GM18861 (cell line): ENCODE measurements at regions not wholly inside any gene's neighbourhood (a gene's known extent, or its start where the extent isn't known, plus 50 kb on each side); places are given as distances from the start of the nearest gene placed in this dataset.
"Not testable (repeated sequence)": the region's sequence is repeated elsewhere in the genome, so short reads cannot be mapped to it uniquely, and the experiment has no call there.

Experiments
- ATAC-seq: cut with Tn5 transposase; IDR thresholded peaks from one replicate; pipeline ENCODE4 v1.9.1; 2021; ENCODE audit not compliant: unreplicated experiment

DNA sequence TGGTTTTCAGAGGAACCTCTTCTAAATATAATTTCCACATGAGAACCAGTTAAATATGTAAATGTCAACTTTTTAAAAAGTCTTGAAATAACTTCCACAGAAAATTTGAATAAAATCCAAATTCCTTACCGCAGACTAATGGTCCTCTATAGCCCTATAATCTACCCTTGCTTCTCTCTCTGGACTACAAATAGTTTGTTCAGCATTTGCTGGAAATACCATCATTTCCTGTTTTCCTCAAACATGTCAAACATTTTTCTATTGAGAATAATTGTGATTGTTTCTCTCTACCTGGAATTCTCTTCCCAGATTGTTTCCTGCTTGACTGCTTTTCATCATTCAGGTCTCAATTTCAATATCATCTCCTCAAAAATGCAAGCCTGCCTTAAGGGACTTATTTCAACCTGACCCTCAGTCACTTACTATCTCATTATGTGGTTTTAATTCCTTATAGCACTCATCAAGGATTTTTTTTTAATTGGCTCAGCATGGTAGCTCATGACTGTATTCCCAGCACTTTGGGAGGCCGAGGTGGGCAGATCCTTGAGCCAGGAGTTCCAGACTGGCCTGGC lies 898.9 kb upstream of the MIR17HG start:
- ATAC-seq, result no peak

DNA sequence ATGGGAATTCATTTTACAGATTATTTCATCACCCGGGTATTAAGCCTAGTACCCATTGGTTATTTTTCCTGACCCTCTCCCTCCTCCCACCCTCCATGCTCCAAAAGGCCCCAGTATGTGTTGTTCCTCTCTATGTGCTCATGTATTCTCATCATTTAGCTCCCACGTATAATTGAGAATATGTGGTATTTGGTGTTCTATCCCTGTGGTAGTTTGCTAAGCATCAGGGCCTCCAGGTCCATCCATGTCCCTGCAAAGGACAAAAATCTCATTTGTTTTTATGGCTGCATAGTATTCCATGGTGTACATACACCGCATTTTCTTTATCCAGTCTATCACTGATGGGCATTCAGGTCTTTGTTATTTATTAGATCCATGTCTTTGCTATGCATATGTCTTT lies 894.1 kb upstream of the MIR17HG start:
- ATAC-seq, result no peak

DNA sequence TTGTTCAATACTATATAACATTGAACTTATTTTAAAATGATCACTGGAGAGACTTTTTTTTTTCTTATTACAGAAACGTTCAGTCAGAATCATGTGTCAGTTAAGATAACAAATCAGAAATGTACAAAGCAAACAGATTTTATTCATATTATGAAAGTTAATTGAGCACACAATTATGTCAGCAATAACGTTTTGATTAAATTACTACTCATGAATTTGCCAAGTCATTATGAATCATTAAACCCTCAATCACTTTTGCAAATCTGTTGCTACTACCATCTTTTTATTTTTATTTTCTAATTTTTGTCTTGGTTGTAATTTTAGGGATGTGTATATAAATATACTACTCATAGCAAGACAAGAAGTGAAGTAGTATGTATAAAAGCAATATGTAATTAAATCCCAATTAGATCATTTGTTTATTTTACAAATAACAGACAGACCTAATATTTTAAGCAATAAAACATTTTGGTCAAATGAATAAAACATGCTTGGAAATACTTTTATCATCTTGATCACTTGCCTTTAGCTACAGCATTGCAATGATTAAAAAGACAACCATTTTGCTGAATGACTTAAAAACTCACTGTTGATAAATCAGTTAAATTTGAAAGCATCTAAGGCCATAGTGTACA lies 893.4 kb upstream of the MIR17HG start:
- ATAC-seq, result no peak

DNA sequence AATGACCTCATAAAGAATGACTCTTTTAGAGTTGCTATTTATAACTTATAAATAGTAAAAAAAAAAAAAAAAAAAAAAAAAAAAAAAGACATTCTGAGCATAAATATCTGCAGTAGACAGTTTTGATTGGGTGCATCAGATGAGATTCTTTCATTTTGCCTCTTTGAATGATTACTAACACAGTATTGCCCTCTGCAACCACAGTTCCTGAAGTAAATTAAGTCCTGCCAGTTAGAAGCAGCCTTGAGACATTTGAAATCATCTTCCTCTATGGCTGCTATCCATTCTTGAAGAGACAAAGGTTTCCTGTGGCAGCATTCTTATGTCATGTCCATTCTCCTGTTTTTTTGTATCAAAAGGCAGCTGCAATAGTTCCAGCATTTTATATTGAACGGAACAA lies 892.4 kb upstream of the MIR17HG start:
- ATAC-seq, result no peak

DNA sequence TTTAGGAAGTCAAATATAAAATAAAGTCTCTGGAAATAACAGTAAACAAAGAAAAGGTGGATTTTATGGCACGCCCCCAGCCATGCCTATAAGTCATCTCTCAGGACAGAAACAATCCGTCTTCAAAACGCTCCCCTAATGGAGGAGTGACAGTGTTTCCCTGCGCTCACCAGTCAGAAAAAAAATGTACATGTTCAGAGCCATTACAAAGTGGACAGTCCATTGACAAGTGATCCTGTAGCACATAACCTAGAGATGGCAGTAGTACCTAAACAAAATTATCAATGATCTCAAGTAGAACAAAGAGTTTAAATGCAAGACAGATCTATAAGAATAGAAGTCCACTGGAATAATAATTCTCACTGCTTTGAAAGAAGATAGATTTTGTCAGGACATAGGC lies 891.7 kb upstream of the MIR17HG start:
- ATAC-seq, result no peak

DNA sequence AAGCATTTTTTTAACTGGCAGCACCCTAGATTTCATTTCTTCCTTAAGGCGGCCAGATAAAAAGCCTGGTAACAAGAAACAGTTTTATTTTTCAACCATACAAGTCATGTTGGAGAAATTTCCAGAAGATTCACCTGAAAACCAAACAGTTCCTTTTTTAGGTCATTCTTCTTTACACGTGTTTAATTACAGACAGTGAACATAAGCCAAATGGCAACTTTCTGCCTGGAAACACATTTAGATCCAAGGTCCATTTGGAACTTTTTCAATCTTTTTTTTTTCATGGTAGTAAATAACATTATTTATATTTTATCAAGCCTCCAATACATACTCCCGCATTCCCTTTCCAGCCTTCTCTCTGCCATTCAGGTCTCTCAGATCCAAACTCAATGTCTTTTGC lies 886.1 kb upstream of the MIR17HG start:
- ATAC-seq, result no peak

DNA sequence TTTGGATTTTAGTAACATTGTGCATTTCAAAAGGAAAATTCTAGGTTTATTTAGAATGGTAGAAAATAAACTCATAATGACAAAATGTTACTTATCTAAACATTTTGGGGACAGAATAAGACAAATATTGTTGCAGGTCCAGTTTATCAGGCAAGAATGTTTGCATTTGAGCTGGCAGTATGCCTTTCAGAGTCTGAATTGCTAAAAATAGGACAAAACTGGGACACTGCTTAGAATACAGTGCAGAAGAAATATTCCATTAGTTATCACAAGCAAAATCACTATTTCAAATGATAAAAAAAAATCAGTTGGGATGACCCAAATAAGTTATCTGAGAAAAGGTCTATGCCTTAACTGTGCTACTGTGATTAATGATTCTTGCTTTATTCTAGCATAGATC lies 870.3 kb upstream of the MIR17HG start:
- no peak for ATAC-seq

DNA sequence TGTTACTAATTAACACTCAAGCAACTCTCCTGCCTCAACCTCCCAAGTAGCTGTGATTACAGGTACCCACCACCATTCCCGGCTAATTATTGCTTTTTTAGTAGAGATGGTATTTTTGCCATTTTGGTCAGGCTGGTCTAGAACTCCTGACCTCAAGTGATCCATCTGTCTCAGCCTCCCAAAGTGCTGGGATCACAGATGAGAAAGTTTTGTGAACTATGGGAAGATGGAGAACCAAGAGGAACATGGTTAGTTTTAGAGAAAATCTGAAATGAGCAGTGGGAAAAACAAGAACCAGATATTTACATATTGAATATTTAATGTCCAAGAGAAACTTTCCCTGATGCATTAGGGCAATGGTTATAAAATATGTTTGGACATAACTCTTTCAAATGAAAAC lies 863.6 kb upstream of the MIR17HG start:
- no peak for ATAC-seq

DNA sequence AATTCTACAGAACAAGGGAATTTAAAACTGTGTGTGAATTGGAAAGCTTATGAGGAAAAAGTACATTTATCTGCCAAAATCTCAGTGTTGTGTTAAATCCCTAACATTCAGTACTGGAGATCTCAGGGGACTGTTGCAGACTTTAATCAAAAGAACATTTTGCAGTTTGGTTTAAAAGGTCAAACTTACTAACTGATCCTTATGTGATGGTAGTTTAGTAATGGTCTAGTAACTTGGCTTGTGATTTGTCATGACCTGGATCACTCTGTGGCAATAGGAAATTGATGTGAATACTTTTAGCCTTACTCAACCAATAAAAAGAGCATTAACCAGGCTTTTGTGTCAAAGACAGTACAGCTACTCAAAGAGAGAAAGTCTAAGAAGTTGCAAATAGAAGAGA lies 862.1 kb upstream of the MIR17HG start:
- no peak for ATAC-seq

DNA sequence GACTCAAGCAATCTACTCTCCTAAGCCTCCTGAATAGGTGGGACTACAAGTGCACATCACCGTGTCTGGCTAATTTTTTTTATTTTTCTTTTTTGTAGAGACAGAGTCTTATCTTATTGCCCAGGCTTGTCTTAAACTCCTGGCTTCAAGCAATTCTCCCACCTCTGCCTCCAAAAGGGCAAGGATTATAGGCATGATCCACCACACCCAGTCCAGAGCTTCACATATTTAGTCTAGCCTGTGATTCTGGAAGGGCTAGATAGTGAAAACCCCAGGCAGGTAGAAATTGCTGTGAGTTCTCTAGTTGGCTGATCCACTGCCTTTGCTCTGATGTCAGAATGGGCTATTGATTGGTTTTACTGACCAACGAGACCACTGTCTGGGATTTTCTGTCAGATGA lies 854.6 kb upstream of the MIR17HG start:
- ATAC-seq, result no peak

DNA sequence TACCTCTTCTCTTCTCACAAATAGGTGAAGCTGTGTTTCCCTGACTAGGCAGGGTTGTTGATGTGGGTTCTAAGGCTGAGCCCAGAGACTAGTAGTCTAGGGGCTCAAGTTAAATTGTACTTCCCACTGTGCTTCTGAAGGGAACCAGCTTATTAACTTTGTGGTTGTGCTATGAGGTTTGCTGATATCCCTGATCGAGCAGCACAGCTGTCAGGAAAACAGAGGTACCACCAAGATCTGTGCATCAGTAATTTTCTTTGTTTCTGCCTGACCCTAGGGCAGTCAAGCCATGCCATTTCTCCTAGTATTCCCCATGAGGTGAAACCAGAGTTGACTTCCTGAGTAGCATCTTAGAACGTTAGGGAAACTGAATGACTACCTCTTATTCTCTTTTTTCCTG lies 853.8 kb upstream of the MIR17HG start:
- no peak for ATAC-seq

DNA sequence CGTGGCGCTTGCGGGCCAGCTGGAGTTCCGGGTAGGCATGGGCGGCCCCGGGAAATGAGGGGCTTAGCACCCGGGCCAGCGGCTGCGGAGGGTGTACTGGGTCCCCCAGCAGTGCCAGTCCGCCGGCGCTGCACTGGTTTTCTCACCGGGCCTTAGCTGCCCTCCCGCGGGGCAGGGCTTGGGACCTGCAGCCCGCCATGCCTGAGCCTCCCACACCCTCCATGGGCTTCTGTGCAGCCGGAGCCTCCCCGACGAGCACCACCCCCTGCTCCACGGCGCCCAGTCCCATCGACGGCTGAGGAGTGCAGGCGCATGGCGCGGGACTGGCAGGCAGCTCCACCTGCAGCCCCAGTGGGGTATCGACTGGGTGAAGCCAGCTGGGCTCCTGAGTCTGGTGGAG lies 852.6 kb upstream of the MIR17HG start:
- ATAC-seq, result not testable (repeated sequence)

DNA sequence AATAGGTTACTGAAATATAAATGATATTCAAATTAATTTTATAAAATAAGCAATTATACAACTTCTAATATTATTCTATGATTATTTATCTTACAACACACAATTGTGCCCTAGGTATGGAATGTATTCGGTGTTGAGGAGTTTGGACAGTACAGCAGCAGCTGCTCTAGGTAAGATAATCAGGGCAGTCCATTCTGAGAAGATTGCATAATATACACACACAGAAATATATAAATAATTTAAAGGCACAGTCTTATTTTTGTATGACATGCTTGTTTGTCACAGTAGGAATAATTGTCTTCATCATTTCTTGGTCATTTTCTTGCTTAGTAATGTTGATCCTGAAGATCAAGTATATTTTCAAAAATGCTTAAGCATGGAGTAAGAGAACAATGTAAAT lies 849.4 kb upstream of the MIR17HG start:
- ATAC-seq, result no peak

DNA sequence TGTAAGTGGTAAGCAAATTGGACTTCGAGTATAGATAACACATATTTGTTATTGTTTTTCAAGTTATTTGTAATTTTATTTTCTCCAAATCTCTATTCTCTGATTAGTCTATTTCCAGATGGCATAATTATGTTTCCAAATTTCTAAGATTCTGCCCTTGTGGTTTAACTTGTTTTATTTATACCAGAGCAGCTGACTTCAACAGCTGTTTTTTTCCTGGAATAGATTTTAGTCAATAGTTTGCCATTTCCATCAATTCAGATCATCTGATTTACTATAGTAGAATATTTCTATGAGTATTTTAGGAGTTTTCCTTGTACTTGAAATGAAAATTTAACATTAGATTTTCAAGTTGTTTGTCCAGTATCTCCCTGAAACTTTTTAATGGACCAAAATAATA lies 848.7 kb upstream of the MIR17HG start:
- no peak for ATAC-seq

DNA sequence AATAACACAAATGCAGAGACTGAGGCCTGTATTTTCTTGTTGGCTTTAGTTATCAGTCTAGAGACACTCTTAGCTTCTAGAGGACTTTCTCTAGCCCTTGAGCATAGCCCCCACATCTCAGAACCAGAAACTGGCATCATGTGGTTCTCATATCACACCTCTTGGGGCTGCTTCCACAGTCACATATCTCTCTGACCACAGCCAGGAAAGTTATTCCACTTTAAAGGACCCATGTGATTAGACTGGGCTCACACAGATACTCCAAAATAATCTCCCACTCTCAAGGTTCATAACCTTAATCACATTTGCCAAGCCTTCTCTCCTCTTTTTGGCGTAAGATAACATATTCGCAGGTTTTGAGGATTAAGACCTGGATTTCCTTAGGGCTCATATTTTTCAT lies 846.9 kb upstream of the MIR17HG start:
- ATAC-seq, result no peak

DNA sequence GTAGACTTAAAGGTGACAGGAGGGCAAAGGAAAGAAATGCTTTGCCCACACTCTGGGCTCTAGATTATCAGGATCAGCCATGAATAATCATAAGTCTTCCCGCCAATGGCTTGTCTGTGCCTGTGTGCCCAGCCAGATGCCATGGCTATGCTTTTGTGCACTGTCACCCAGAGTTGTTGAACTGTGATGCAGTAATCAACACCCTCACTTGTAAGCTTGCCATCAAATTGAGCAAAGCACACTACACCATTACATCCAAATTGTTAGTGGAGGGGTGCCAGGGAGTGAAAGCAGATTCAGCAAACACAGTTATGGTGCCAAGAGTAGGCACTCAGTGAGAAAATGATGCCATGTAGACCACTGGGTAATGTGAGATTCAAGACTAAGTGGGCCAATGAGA lies 845.3 kb upstream of the MIR17HG start:
- ATAC-seq, result no peak

DNA sequence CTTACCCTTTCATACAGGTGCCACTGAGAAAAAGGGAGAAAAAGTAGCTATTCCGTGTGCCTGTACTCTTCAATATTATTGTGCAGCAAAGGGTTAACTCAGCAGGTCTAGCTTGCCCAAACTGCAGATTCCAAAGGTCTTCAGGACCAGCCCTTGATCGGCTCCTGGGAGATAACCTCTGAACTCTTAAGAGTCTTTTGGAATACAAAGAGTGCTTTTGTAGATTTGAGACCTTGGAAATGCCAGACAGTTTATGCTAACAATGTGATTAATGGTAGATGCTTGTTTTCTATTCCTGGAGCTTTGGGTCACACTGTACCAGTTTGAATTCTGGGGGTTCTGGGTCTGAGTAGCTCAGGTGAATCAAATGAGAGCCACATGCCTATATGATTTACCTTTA lies 844.7 kb upstream of the MIR17HG start:
- no peak for ATAC-seq

DNA sequence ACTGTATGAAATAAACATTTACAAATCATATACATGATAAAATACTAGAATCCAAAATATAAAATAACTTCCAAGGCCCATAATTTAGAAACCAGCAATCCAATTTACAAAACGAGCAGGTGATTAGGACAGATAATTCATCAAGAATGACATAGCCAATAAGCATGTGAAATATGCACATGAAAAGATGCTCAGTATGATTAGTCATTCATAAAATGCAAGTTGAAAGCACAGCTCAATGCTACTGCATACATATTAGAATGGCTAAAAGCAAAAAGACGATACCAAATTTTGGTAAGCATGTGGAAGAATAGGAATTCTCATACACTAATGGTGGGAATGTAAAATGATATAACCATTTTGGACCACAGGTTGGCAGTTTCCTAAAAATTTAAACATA lies 837.2 kb upstream of the MIR17HG start:
- ATAC-seq, result no peak

DNA sequence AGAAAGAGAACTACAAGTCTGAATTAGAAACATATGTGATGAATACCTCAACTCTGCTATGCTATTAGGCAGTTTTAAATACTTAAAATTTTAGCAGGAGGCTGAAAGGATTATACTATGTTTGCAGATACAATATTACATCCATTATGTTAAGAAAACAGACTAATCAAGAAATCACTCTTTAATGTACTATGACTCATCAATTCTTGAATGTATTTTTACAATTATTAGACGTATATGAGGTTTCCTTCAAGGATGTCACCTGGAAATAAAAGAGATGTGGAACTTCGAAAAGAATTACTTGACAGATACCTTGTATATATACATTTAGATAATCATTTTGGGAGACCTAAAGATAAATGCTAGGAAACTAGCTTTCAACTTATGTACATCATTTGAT lies 835.6 kb upstream of the MIR17HG start:
- no peak for ATAC-seq

DNA sequence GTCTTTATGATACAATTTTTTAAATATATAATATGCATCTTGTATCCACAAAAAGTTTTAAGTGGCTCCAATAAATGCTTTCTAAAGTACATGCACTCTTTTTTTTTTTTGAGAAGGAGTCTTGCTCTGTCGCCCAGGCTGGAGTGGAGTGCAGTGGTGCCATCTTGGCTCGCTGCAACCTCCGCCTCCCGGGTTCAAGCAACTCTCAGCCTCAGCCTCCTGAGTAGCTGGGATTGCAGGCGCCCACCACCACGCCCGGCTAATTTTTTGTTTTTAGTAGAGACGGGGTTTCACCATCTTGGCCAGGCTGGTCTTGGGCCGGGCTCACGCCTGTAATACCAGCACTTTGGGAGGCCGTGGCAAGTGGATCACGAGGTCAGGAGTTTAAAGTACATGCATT lies 832.8 kb upstream of the MIR17HG start:
- not testable (repeated sequence) for ATAC-seq

DNA sequence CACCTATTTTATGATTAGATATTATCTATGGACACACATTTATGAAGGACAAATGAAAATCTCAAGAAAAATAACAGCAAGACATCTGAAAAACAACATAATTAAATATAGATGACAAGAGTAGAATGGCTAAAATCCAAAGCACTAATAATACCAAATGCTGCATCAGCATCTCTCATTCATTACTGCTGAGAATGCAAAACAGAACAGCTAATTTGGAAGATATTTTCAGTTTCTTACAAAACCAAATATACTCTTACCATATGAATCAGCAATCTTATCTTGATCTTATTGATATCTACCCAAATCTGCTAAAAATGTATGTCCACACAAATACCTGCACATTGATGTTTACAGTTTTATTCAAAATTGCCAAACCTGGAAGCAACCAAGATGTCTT lies 829.1 kb upstream of the MIR17HG start:
- ATAC-seq, result no peak

DNA sequence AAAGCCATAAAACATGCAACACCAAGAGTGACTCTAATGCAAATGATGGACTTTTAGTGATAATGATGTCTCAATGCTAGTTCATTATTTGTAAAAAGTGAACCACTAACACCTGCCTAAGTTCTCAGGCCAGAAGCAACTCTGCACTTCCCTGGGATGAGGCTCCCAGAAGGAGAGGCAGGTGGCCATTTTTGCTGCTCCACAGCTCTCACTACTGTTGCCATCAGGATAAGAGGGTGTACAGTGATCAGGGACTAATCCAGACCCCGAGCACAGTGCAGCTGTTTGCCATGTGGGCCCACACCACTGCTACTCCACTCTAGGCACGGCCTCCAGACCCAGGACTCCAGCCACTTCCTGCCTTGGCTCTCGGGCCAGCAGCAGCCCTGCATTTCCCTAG lies 828.3 kb upstream of the MIR17HG start:
- ATAC-seq, result no peak

DNA sequence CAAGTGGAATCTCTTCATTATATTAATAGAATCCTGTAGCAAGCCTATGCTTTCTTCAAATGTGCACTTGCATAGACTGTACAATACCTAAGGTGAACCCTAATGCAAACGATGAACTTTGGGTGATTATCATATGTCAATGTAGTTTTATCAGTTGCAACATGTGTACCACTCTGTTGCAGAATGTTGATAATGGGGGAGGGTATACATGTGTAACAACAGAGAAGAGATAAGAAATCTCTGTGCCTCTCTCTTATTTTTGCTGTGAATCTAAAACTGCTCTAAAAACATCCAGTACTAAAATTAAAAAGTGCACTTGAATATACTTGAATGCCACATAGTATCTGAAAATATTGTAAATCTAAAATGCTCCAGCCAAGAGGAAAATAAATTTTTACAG lies 820.8 kb upstream of the MIR17HG start:
- ATAC-seq, result no peak
